ENCODE measurements at regions not wholly inside any gene's neighbourhood (a gene's known extent, or its start where the extent isn't known, plus 50 kb on each side); places are given as distances from the start of the nearest gene placed in this dataset.

DNA sequence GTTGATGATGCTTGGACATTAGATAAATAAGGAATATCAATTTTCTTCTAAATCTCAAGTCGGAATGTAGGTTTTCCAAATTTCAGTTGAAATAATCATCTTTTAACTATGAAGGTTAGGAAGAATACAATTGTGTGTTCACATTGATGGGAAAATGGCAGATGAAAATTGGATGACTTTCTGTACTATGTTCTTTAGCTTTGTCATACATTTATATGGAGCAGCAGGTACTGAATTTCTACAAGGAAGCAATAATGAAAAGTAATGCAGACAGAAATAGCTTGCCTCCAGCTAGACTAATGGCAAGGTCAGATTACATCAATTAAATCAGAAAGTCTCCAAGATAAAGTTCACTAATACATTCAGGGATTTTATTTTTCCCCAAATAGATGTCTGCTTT is 1423.7 kb upstream of the PCDH20 start:
- ChIA-PET RAD21 (ENCODE audit: low non-redundant PET in 1 of 2, low total read pairs in 2 of 2, uncharacterized antibody in 2 of 2, unreplicated experiment in 2 of 2) (no interaction called here), POLR2A (no interaction called here), CTCF (no interaction called here)
- Histone ChIP-seq H4K20me1 (ENCODE audit: insufficient read depth) (no peaks in the 10 kb centered on the region), H3K27ac (ENCODE audit: low read depth, low read length) (no peak overlapping the region), H3K4me2 (ENCODE audit: low read length) (no peak overlapping the region), H3K36me3 (ENCODE audit: control insufficient read depth in 1 of 2, insufficient read depth in 2 of 2, low read length in 2 of 2) (no peaks in the 10 kb centered on the region), H3K27me3 (ENCODE audit: insufficient read depth, low read length) (no peaks in the 10 kb centered on the region), H3K4me1 (ENCODE audit: control insufficient read depth in 1 of 2, insufficient read depth in 2 of 2, low read length in 2 of 2) (no peaks in the 10 kb centered on the region), H3K9me2 (ENCODE audit: insufficient read depth) (0 out of 2 replicates have a peak, but pooled peaks cover 3% of the 10 kb centered on the region), H3K79me2 (ENCODE audit: insufficient read depth, low read length) (no peaks in the 10 kb centered on the region), H3K9ac (ENCODE audit: low read length) (no peak overlapping the region), H2AFZ (ENCODE audit: low read depth, low read length, poor library complexity, severe bottlenecking) (no peak overlapping the region), H3K4me3 (replicated peaks in 1 of 2; ENCODE audit: low read depth in 1 of 2, low read length in 2 of 2) (no peak overlapping the region), H3K9me3 (ENCODE audit: control insufficient read depth in 1 of 2, insufficient read depth in 1 of 2, low read depth in 1 of 2, low read length in 2 of 2) (no peaks in the 10 kb centered on the region)
- no peak for DNase-seq (ENCODE audit: low read depth, low spot score)
- BruUV-seq (replicated peaks), result no TSS peak
- TF ChIP-seq ELF1 (IDR thresholded peaks at IDR 0.05; ENCODE audit: borderline replicate concordance, low read depth) (no peak), CBX3 (IDR thresholded peaks at IDR 0.05; ENCODE audit: low read depth) (no peak), RAD21 (IDR thresholded peaks at IDR 0.05; ENCODE audit: low read depth) (no peak), JUND (IDR thresholded peaks at IDR 0.05) (no peak), TCF7L2 (IDR thresholded peaks at IDR 0.05; ENCODE audit: borderline replicate concordance, extremely low read depth, insufficient read depth, insufficient read length) (no peak), ZNF274 (IDR thresholded peaks at IDR 0.05; ENCODE audit: low read depth, low read length) (no peak), EGR1 (IDR thresholded peaks at IDR 0.05; ENCODE audit: low read depth) (no peak)
- TF ChIP-seq, protein P1, sequence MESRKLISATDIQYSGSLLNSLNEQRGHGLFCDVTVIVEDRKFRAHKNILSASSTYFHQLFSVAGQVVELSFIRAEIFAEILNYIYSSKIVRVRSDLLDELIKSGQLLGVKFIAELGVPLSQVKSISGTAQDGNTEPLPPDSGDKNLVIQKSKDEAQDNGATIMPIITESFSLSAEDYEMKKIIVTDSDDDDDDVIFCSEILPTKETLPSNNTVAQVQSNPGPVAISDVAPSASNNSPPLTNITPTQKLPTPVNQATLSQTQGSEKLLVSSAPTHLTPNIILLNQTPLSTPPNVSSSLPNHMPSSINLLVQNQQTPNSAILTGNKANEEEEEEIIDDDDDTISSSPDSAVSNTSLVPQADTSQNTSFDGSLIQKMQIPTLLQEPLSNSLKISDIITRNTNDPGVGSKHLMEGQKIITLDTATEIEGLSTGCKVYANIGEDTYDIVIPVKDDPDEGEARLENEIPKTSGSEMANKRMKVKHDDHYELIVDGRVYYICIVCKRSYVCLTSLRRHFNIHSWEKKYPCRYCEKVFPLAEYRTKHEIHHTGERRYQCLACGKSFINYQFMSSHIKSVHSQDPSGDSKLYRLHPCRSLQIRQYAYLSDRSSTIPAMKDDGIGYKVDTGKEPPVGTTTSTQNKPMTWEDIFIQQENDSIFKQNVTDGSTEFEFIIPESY (IDR thresholded peaks at IDR 0.05; ENCODE audit: extremely low read depth, insufficient replicate concordance, low read length), result no peak
- intact Hi-C loops (cut with micrococcal nuclease), result no loop called here
- ATAC-seq, result no peak

DNA sequence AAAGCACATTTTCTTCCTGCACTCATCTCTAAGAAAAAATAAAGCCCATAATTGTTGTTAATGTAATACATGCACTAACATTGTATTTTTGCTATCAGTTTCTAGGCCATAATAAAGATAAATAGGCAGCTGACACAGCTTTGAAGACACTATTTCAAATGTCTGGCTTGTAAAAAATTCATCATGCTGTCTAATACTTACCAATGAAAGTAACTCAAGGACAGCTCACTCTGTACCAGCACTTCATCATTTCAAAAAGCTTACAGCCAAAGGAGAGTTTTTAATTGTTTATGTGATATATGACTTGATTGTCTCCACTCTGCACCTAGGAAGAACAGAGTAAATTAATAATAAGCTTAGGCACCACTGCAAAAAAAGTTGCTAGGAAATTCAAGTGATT is 1423.3 kb upstream of the PCDH20 start:
- H3K9ac ChIP-seq (ENCODE audit: low read length), result no peak overlapping the region
- ChIA-PET RAD21 (ENCODE audit: low non-redundant PET in 1 of 2, low total read pairs in 2 of 2, uncharacterized antibody in 2 of 2, unreplicated experiment in 2 of 2) (no interaction called here), CTCF (no interaction called here), POLR2A (no interaction called here)
- H3K27ac ChIP-seq (ENCODE audit: low read depth, low read length), result no peak overlapping the region
- H4K20me1 ChIP-seq (ENCODE audit: insufficient read depth), result no peaks in the 10 kb centered on the region
- H3K4me1 ChIP-seq (ENCODE audit: control insufficient read depth in 1 of 2, insufficient read depth in 2 of 2, low read length in 2 of 2), result no peaks in the 10 kb centered on the region
- BruUV-seq (replicated peaks), result no TSS peak
- H2AFZ ChIP-seq (ENCODE audit: low read depth, low read length, poor library complexity, severe bottlenecking), result no peak overlapping the region
- H3K9me2 ChIP-seq (ENCODE audit: insufficient read depth), result 0 out of 2 replicates have a peak, but pooled peaks cover 3% of the 10 kb centered on the region
- no peak overlapping the region for H3K4me3 ChIP-seq (replicated peaks in 1 of 2; ENCODE audit: low read depth in 1 of 2, low read length in 2 of 2)
- intact Hi-C loops (cut with micrococcal nuclease), result no loop called here
- no peaks in the 10 kb centered on the region for H3K27me3 ChIP-seq (ENCODE audit: insufficient read depth, low read length)
- no peaks in the 10 kb centered on the region for H3K79me2 ChIP-seq (ENCODE audit: insufficient read depth, low read length)
- DNase-seq (ENCODE audit: low read depth, low spot score), result no peak
- H3K4me2 ChIP-seq (ENCODE audit: low read length), result no peak overlapping the region
- ATAC-seq, result no peak
- no peaks in the 10 kb centered on the region for H3K9me3 ChIP-seq (ENCODE audit: control insufficient read depth in 1 of 2, insufficient read depth in 1 of 2, low read depth in 1 of 2, low read length in 2 of 2)
- H3K36me3 ChIP-seq (ENCODE audit: control insufficient read depth in 1 of 2, insufficient read depth in 2 of 2, low read length in 2 of 2), result no peaks in the 10 kb centered on the region
- TF ChIP-seq, protein P1 (IDR thresholded peaks at IDR 0.05; ENCODE audit: extremely low read depth, insufficient replicate concordance, low read length), result no peak
- TF ChIP-seq EGR1 (IDR thresholded peaks at IDR 0.05; ENCODE audit: low read depth) (no peak), ZNF274 (IDR thresholded peaks at IDR 0.05; ENCODE audit: low read depth, low read length) (no peak), ELF1 (IDR thresholded peaks at IDR 0.05; ENCODE audit: borderline replicate concordance, low read depth) (no peak), JUND (IDR thresholded peaks at IDR 0.05) (no peak), POLR2A (IDR thresholded peaks at IDR 0.05; ENCODE audit: borderline replicate concordance, extremely low read depth, insufficient read depth, insufficient read length) (no peak), FOSL1 (IDR thresholded peaks at IDR 0.05; ENCODE audit: low read depth) (no peak), YY1 (IDR thresholded peaks at IDR 0.05; ENCODE audit: extremely low read depth, insufficient replicate concordance, low read depth, low read length) (no peak), EZH2phosphoT487 (IDR thresholded peaks at IDR 0.05; ENCODE audit: borderline replicate concordance) (no peak)
- TF ChIP-seq, protein P2, sequence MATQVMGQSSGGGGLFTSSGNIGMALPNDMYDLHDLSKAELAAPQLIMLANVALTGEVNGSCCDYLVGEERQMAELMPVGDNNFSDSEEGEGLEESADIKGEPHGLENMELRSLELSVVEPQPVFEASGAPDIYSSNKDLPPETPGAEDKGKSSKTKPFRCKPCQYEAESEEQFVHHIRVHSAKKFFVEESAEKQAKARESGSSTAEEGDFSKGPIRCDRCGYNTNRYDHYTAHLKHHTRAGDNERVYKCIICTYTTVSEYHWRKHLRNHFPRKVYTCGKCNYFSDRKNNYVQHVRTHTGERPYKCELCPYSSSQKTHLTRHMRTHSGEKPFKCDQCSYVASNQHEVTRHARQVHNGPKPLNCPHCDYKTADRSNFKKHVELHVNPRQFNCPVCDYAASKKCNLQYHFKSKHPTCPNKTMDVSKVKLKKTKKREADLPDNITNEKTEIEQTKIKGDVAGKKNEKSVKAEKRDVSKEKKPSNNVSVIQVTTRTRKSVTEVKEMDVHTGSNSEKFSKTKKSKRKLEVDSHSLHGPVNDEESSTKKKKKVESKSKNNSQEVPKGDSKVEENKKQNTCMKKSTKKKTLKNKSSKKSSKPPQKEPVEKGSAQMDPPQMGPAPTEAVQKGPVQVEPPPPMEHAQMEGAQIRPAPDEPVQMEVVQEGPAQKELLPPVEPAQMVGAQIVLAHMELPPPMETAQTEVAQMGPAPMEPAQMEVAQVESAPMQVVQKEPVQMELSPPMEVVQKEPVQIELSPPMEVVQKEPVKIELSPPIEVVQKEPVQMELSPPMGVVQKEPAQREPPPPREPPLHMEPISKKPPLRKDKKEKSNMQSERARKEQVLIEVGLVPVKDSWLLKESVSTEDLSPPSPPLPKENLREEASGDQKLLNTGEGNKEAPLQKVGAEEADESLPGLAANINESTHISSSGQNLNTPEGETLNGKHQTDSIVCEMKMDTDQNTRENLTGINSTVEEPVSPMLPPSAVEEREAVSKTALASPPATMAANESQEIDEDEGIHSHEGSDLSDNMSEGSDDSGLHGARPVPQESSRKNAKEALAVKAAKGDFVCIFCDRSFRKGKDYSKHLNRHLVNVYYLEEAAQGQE (IDR thresholded peaks at IDR 0.05; ENCODE audit: low read depth), result no peak

All from HCT116 (cell line).